GM12864 (cell line): ENCODE measurements at regions not wholly inside any gene's neighbourhood (a gene's known extent, or its start where the extent isn't known, plus 50 kb on each side); places are given as distances from the start of the nearest gene placed in this dataset.

Source experiments
- DNase-seq: peaks from one replicate; pipeline ENCODE4 v3.0.0-alpha.2; 2011; ENCODE audit warnings: low read depth
- H3K4me3 ChIP-seq: 2 replicates; pipeline ENCODE4 v1.5.1; 2011; ENCODE audit warnings: mild to moderate bottlenecking, low read depth, low read length, control low read depth
- CTCF ChIP-seq: IDR thresholded peaks from 2 replicates; pipeline ENCODE4 v1.5.1; 2011; ENCODE audit warnings: low read depth, mild to moderate bottlenecking, moderate library complexity, low read length, control low read depth, inconsistent platforms; ENCODE audit errors: missing control alignments

- H3K4me3 ChIP-seq = no peak overlapping the region
- no peak for TF ChIP-seq CTCF
- DNase-seq = no peak
Observed at GRCh38 chr13:88651531-88651930, 980.4 kb downstream of the SLITRK5 start.

GRCh38 chr13:88656751-88657150 is 985.6 kb downstream of the SLITRK5 start:
- no peak for DNase-seq
- no peak for TF ChIP-seq CTCF
- no peak overlapping the region for H3K4me3 ChIP-seq

- no peak for DNase-seq
- no peak for TF ChIP-seq CTCF
- no peak overlapping the region for H3K4me3 ChIP-seq
Observed at GRCh38 chr13:88670509-88670908, 999.3 kb downstream of the SLITRK5 start.

GRCh38 chr13:88674841-88675240 is 1003.7 kb downstream of the SLITRK5 start:
- no peak overlapping the region for H3K4me3 ChIP-seq
- DNase-seq = no peak
- TF ChIP-seq CTCF = no peak

GRCh38 chr13:88675347-88675996 is 1004.3 kb downstream of the SLITRK5 start:
- no peak for DNase-seq
- no peak overlapping the region for H3K4me3 ChIP-seq
- no peak for TF ChIP-seq CTCF

GRCh38 chr13:88676016-88676415 is 1004.8 kb downstream of the SLITRK5 start:
- DNase-seq = no peak
- TF ChIP-seq CTCF = no peak
- H3K4me3 ChIP-seq = no peak overlapping the region

- no peak overlapping the region for H3K4me3 ChIP-seq
- DNase-seq = no peak
- TF ChIP-seq CTCF = no peak
Observed at GRCh38 chr13:88685459-88685858, 1014.3 kb downstream of the SLITRK5 start.
